ENCODE measurements at regions not wholly inside any gene's neighbourhood (a gene's known extent, or its start where the extent isn't known, plus 50 kb on each side); places are given as distances from the start of the nearest gene placed in this dataset.

- DNase-seq = no peak
Measured at GRCh38 chr3:181050738-181051137, 61.2 kb upstream of the DNAJC19 start.

GRCh38 chr3:181040030-181040429 is 50.5 kb upstream of the DNAJC19 start:
- no peak for DNase-seq
